ENCODE measurements at regions not wholly inside any gene's neighbourhood (a gene's known extent, or its start where the extent isn't known, plus 50 kb on each side); places are given as distances from the start of the nearest gene placed in this dataset.

DNA sequence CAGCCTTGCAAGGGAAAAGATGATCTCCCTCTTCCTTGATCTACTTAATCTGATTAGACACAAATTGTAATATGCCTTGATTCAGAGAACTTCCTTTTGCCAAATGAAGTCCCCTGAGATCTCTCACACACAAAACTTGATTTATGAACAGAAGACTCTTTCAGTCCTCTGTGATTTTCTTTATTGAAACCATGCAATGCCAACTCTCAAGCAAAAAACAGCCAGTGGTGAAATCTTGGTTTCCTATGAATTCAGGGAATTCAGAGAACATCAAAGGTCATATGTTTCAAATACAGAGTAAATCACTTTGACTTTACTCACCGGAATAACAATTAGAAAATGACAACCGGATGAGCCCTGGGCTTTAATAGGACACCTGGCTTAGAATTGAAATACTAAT lies 211.7 kb downstream of the ABHD5 start:
- no peak for DNase-seq

DNA sequence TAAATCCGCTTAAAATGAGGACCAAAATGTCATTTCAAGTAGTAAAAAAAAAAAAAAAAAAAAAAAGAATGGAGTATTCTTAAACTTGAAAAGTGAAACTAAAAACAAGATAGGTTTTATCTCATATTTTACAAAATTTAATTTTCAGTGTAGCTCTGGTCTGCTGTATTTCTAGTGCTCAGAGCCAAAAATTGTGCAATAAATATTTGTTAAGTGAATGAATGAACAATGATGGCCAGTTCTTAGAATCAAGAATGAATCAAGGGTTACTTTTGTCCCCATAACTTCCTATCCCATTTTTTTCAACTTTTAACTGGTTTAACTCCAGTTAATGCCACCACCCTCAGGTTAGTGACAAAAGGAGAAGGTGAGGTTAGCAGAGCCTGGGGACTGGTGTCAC lies 214.4 kb downstream of the ABHD5 start:
- no peak for DNase-seq

DNA sequence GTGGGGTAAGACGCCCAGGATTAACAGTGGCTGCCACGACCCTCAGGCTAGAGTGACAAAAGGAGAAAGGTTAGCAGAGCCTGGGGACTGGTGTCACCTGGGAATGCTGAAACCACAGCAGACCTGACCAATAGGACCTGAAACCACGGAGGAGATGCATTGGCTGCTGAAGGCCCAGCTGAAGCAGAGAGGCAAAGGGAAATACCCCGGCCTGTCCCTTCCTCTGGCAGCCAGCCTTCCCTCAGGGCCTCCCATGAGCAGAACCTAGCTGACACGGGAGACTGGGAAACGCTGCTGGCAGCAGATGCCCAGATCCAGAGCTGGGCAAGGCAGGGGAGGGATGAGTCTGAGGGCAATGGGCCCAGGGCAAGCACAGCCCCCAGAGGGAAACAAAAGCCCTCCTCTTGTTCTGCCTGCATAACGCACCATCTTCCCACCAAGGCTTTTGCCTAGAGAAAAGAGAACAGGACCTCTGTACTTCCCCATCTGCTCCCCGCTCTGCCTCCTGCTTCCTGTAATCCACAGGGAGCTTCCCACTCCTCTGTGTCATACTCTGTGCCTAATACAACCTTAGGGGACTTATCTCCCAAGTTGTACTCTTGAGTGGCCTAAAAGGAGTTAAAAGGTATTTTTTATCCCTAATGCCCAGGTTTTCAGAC lies 216.2 kb downstream of the ABHD5 start:
- no peak for DNase-seq

DNA sequence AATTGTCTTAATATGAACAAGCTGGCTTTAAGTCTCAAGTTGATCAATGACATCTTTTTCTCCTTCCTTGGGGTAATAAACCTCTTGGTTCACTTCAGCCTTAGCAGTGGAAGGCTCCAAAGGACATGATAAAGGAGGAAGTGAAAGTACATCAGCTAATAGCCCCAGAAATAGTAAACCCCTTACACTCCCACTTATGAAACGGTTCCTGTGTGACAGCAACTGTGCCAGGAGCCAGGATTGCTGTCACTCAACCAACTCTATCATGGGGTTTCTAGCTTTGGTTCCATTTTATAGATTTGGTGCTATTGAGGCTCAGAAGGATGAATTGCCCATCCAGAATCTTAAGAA lies 216.7 kb downstream of the ABHD5 start:
- DNase-seq, result no peak

DNA sequence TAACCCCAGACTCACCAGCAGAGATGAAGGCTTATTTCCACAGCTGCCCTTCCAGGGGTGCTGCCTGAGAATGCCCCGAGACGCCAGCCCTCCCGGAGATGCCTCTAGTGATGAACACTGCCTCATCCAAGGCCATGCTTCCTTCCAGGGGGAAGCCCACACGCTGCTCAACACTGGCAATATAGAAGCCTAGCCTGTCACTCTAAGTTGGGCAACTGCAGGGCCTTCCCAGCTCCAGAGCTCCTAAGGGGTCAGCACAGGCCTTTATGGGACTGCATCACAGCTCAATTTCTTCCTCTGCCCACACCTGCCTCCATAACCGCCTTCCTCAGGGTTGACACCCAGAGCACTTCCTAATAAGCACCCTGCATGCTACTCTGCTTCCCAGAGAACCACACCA lies 217.7 kb downstream of the ABHD5 start:
- no peak for DNase-seq

DNA sequence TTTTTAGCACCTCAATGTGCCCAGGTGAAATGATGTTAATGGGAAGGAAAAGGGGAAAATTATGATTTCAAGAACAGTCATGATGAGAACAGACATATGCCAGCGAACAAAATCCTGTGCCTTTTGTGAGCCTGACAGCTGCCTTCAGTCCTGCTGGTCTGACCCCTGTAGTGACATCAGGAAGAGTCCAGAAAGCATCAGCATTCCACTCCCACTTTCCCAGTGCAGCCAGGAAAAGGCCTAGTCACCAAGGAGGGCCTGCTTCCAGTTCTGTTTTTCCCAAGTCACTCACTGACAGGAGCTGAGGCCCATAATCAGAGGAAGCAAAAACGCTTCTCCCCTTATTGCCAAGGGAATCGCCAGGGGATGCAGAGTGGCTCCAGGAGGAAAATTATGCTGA lies 218.4 kb downstream of the ABHD5 start:
- DNase-seq, result no peak

DNA sequence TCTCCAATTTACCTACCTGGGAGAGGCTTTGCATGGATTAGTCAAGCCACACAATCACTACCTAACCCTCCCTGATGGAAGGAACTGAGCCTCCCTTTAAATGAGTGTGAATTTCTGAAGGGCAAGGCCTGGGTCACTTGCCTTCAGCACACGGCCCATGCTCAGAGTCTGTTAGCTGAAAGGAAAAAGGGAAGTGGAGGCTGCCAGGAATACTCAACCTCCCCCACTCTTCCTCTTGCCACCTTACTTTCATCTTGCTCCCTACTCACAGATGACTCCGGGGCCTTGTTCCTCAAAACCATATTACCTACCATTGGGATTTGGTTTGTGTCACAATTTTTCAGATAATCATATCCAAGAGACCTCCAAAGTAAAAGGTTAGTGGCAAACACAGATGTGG lies 220.0 kb downstream of the ABHD5 start:
- DNase-seq, result no peak

DNA sequence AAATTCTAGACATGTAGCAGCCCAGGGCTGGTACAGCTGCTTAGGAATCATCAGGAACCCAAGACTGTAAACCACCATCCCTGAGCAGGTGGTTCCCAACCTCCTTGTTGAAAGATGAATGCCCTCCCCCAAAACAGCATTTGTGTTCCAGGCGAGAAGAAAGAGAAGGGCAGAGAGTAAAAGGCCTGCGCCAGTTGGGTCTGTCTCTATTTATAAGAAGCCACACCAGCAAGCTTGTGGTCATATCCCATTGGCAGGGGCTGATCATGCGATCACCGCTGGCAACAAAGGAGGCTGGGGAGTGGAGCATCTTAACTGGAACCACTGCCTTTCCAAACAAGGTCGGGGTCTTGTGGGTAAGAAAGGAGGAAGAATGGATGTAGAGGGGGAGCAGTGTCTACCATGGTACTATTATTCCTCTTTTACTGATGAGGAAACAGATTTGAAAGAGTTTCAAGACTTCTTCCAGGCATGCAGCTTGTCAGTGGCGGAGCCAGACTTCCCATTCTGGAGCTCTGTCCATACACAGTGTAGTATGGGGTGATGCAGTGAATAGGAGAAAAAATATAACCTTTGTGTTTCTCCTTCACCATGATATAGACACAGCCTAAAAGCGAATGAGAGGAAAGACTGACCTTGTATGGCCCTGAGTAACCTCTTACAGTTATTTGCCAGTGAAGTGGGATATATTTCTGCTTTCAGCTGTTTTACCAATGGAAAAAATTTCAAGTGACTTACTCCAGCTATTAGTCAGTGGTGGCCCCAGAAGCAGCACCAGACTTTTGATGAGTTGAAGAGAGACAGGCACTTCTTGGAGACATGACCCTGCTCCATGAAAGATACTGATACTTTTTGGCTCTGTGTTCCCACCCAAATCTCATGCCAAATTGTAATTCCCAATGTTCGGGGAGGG lies 222.6 kb downstream of the ABHD5 start:
- no peak for DNase-seq

DNA sequence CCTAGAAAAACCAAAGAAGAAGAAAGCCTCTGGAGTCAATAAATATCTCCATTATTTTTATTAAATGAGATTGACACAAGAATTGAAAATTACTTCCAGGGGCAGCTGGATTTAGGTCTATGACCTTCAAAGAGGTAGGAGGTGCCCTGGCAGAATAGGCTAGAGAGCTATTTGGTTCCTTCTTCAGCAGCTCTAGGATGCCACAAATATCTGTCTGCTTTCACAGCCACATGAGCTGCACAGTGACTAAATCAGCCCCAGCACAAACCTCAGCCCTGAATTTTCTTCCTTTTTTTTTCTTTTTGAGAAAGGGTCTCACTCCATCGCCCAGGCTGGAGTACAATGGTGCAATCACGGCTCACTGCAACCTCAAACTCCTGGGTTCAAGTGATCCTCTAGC lies 223.5 kb downstream of the ABHD5 start:
- no peak for DNase-seq

DNA sequence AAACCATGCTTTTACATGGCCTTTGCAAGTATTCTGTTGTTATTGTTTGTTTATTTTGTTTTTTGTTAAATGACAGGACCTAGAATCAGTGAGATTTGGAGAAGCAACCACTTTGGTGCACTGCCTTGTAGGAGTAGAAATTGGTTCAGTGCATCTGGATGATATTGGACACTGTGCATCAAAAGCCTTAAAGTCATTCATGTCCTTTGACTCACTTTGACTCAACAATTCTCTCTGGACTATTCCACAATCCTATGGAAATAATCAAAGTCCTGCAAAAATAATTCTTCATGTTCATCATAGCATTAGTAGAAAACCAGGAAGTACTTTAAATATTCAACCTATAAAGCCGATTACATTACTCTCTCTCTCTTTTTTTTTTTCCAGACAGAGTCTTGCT lies 224.8 kb downstream of the ABHD5 start:
- no peak for DNase-seq

DNA sequence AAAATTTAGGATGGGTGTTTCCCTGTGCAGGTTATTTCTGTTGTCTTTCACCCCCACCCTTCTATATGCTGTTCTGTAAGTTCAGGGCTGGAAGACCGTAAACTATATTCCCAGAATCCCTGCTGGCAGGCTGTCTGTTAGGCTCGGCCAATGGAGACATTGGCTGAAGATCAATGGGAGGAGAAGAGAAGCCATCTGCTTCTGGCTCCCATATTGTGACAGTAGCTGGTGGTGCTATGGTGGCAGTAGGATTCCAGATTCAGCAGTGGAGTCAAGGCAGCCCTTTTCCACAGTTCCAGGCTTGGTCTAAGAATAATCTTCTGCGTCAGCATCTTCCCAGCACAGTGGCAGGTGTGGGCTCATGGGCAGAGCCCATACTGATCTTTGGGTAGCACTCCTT lies 226.6 kb downstream of the ABHD5 start:
- DNase-seq, result no peak

DNA sequence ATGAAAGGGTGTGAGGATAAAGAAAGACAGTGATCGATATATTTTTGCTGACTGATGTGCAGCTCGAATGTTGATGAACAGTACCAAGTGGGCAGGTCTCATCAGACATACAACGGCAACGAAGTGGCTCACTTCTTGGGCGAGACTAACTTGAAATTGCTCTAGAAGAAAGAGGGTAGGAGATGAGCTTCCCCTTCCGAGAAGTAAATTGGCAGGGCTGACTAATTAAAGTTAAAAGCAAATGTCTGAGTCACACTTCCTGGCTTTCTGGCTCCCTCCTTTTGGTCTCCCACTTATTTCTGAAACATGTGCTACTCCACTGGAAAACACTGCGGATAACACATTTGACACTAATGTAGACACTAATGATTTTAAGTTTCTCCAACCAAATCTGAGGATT lies 228.3 kb downstream of the ABHD5 start:
- DNase-seq, result no peak

DNA sequence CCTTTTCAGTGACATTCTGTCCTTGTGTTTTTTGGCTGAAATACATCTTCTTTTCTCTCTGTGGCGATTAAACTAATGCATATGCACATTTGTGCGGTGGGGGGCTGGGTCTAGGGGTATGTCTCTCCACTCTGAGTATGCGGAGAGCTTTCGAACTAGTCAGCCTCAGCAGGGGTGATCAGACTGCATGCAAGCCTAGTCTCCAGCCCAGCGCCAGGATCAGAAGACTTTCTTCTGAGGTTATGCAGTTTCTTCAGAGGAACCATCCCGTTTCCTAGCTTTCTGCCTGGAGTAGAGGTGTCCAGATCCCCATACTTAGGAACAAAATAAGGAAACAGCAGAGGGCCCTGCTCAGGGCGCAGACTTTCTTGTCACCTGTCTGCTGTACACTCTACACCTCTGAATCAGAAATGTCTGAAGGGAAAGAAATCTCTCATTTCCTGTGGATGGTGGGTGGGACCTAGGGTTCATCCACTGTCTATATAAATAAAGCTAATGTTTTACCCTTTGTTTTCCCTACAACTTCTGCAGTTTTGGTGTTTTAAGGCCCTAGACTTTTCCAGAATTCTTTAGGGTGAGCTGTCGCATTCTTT lies 230.4 kb downstream of the ABHD5 start:
- DNase-seq, result no peak

DNA sequence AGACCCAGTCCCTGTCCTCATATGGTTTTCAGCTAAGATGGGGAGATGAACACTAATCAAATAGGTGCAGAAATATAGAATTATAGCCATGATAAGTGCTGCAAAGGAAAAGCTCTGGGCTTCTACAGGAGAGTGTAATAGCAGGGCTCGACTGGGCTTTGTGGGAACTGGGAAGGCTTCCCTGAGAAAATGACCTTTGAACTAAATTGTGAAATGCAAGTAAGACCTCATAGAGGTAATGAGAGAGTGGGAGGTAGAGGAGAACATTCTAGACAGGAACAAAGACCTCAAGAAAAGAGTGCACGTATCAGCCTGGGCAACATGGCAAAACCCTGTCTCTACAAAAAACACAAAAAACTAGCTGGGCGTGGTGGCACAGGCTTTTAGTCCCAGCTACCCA lies 231.6 kb downstream of the ABHD5 start:
- DNase-seq, result no peak

DNA sequence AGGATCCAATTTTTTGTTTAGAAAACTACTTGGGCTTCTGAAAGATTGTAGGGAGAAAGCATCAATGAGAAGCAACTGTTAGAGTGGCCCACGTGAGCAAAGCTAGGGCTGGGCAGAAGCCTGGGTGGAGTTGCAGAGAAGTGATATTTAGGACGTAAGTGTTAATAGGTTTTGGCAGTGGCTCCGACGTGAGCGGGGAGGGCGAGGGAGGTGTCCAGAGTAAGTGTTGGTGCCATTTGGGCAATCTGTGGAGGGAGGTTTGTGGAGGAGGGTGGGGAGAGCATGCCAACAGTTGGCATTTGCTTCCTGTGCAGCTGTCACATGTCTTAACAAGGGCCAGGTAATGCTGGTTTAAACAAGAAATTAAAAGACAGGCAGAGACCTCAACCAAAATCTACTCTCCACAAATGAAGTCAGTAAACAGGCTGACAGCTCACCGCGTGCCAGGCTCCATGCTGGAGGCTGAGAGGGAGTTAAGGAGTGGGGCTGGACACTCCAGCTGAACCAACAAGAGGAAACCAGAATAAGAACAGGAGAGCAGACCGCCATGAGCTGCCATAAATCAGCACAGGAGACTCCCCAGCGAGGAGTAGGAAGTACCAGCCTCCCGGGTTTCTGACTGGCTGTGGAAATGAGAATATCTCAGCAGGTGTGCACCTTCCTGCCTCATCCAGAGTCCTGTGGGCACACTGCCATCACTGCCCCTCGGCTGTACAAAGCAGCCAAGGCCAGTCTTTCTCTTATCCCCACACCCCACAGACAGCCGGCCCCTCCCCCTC lies 232.6 kb downstream of the ABHD5 start:
- peak in 1 of 2 donors; percentile 5 for DNase-seq

DNA sequence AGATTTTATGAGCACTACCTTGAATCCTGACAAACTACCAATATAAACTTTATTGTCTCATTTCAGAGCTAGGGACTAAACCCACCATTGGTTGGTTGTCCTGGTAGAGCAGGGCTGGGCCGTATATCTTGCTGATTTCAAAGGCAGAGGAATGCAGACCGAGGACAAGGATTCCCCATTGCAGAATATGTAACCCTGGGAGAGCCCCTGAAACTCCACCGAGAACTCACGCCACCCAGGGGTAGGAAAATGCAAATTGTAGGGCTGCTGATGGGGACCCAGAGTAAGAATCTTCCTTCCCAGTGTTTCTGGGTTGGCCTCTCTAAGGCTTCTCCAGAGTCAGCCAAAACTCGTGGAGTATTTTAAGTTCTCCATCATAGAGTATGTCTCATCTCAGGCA lies 235.3 kb downstream of the ABHD5 start:
- no peak for DNase-seq

DNA sequence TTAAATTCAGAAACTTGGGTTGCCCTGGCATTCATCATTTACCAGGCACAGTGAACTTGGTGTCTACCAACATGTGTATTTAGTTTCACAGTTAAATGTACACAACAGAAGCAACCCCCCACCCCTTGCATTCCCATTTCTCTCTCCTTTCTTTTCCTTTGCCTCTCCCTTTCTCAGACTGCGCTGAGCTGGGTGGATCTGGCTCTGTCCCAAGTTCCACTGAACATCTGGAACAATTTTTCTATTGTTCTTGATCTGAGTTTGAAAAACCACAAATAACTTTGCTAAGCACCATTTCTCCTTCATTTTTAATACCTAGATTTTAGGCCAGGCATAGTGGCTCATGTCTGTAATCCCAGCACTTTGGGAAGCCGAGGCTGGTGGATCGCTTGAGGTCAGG lies 242.2 kb downstream of the ABHD5 start:
- no peak for DNase-seq

DNA sequence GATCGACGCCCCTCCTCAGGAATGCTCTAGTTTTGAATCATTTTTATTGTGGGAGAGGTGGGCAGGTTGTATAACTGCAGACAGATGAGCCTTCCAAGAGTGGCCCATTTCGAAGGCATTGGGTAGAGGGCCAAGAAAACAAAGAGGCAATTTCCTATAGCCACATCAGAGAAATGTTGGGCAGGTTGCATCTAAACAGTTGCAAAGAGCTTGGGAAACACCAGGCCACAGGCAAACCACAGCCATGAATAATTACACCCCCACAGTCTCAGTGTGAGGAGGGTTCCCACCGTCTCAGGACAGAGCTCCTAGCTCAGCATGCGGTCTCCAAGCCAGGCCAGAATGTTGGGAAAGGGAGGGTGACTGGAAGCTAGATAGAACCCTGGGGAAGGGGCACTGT lies 257.3 kb downstream of the ABHD5 start:
- DNase-seq, result no peak

DNA sequence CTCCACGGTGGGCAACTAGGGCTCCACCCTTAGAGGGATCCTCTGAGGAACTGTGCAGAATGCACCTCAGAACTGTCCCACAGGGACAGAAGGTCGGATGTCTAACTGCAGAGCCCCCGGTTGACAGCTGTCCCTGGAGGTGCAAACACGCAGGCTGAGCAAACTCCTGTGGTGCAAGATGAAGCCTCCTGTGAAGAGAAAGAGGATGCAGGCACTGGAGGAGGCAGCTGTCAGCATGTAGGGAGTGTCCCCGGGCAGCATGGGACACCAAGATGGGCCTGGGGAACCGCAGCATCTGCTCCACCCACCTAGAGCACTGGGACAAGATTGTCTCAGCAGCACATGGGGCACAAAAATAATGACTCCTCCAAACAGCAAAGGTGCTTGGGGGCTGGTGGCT lies 258.9 kb downstream of the ABHD5 start:
- DNase-seq, result no peak

DNA sequence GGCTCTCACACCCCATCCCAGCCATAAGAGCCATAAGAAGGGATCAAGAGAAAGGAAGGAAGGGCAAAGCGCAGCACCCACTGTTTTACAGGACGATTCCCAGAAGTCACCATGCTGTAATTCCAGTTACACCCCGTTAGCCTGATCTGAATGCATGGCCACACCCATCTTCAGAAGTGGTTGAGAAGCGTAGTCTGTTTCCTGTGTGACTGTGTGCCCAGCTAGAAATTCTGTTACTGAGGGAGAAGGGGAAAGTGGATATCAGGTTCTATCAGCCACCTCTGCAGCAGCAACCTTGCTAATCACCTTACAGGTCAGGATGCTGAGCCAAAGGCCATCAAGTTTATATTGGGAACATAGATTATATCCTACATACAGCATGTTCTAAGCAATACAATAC lies 260.0 kb downstream of the ABHD5 start:
- no peak for DNase-seq

DNA sequence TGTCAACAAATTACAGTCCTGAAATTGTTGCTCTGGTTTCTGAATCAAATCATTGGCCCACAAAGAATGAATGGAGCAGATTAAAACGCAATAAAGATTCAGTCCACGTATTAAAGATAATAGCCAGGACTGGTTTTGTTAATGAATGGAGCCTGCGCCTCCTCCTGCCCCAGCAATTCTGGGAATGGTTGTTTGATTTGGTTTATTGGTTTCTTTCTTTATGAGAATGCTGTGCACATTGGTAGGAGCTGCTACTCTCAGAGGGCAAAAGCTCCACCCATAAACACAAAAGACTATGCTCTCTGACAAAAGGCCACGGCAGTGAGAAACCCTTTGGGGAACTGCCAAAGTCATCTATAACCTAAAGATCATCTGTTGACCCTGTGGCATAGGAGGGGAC lies 261.1 kb downstream of the ABHD5 start:
- DNase-seq, result no peak

DNA sequence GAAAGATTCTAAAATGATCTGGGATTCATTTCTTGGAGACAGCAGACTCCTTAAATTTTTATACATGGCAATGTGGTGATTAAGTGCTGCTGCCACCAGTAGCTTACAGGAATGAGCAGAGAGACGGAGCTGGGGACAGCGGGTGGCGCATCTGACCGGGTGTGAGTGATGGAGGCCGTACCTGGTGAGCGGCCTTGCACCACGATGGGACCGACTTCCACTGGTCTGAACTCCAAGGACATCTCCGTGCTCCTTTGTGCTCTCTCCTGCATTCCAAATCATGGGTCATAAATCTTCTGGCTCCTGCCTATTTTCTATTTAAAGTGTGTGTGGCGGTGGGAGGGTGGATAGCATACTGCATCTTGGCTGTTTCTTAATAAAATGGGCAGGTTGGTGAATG lies 262.6 kb downstream of the ABHD5 start:
- no peak for DNase-seq

All from hippocampal formation (tissue), 2 donors.